Body of pancreas (tissue), 4 donors: ENCODE measurements at regions not wholly inside any gene's neighbourhood (a gene's known extent, or its start where the extent isn't known, plus 50 kb on each side); places are given as distances from the start of the nearest gene placed in this dataset.

Experiments
- ATAC-seq: fragments of 150-250 bp; one replicate; pipeline ENCODE4 v1.9.1; 2016
- DNase-seq, 4 donors: peaks; one replicate each; pipeline ENCODE4 v3.0.0-alpha.2; 2019
- H3K27ac ChIP-seq, 4 donors: fragments of 200-600 bp; sonication (generic); 1 replicate in 3 of 4; 2 replicates in 1 of 4; pipeline versions ENCODE4 v1.5.1 to v1.6.1; 2016 to 2019; ENCODE audit warnings: mild to moderate bottlenecking in 1 of 4, mixed read lengths in 1 of 4, moderate library complexity in 1 of 4
- H3K27me3 ChIP-seq, 2 donors: fragments of 200-600 bp; sonication (generic); one replicate each; pipeline ENCODE4 v1.6.0; 2016; ENCODE audit warnings: mild to moderate bottlenecking in 1 of 2
- H3K36me3 ChIP-seq, 2 donors: fragments of 200-600 bp; sonication (generic); replicated peaks in 1 of 2; 2 replicates each; pipeline ENCODE4 v1.5.1; 2016; ENCODE audit warnings: low read depth in 2 of 2; ENCODE audit not compliant: insufficient read depth in 1 of 2
- H3K4me1 ChIP-seq: fragments of 200-600 bp; sonication (generic); one replicate; pipeline ENCODE4 v1.6.0; 2016
- H3K4me3 ChIP-seq, 2 donors: fragments of 200-600 bp; sonication (generic); 1 replicate in 1 of 2; 2 replicates in 1 of 2; pipeline ENCODE4 v1.5.1; 2016 to 2019
- H3K9me3 ChIP-seq, 3 donors: fragments of 200-600 bp; sonication (generic); 1 replicate in 2 of 3; 2 replicates in 1 of 3; pipeline ENCODE4 v1.5.1; 2016
- CTCF ChIP-seq, 7 experiments: fragments of 450-650 bp in 4 of 7; fragments of 200-600 bp in 3 of 7; sonication (generic) in 3 of 7; IDR thresholded peaks; one replicate each; pipeline ENCODE4 v1.5.1; 2016 to 2019; ENCODE audit warnings: antibody characterized with exemption in 7 of 7
- POLR2A ChIP-seq, 3 donors: fragments of 450-650 bp; IDR thresholded peaks; one replicate each; pipeline ENCODE4 v1.6.1; 2016; ENCODE audit warnings: antibody characterized with exemption in 3 of 3, mild to moderate bottlenecking in 2 of 3
- WGBS, 2 donors: methylation state at CpG; one replicate each; pipeline ENCODE4 v1.1.5; 2017; 5-methylcytosine and 5-hydroxymethylcytosine counted together
- intact Hi-C: fragments of 100-400 bp; cut with DNase I; formaldehyde crosslinking; loops from one replicate; pipeline ENCODE4 v1.15.1; 2023

DNA sequence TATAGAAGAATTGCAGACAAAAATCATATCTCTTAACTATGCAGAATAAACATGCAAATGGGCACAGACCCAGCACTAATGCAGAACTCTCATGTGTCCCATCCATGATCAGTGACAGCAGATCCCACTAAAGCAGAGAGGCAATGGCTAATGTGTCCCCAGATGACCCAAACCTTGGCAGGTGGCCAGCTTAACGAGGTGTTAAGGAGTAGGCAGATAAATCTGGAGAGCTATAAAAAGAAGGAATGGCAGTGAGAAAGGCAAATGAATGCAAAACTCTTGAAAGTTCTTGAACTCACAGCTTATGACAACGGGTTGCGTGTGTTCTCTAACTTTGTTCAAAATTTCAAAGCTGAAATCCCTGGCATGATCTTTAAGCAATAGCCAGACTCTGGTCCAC, 265.4 kb downstream of the RASEF start:
- TF ChIP-seq POLR2A (IDR thresholded peaks at IDR 0.05) = no peak
- TF ChIP-seq CTCF (IDR thresholded peaks at IDR 0.05) = no peak
- Histone ChIP-seq H3K4me1 (no peaks in the 10 kb centered on the region), H3K4me3 (no peak overlapping the region), H3K36me3 (no peaks in the 10 kb centered on the region), H3K27ac (no peak overlapping the region), H3K9me3 (no peaks in the 10 kb centered on the region), H3K27me3 (no peaks in the 10 kb centered on the region)
- intact Hi-C loops = no loop called here
- ATAC-seq = no peak
- peak; percentile 5 to 39 (median 25) for DNase-seq
- 29 to 35% methylated on average over 3 of the region's 3 CpGs for WGBS, 2 donors

GRCh38 chr9:82799286-82799685, 263.7 kb downstream of the RASEF start:
- Histone ChIP-seq H3K4me3 (no peak overlapping the region), H3K36me3 (no peaks in the 10 kb centered on the region), H3K27me3 (no peaks in the 10 kb centered on the region), H3K27ac (no peak overlapping the region), H3K9me3 (no peaks in the 10 kb centered on the region), H3K4me1 (no peaks in the 10 kb centered on the region)
- DNase-seq (no peak), ATAC-seq (no peak)
- WGBS, 2 donors = 58 to 65% methylated on average over 4 of the region's 4 CpGs
- TF ChIP-seq CTCF (IDR thresholded peaks at IDR 0.05) (no peak), POLR2A (IDR thresholded peaks at IDR 0.05) (no peak)
- intact Hi-C loops = no loop called here

DNA sequence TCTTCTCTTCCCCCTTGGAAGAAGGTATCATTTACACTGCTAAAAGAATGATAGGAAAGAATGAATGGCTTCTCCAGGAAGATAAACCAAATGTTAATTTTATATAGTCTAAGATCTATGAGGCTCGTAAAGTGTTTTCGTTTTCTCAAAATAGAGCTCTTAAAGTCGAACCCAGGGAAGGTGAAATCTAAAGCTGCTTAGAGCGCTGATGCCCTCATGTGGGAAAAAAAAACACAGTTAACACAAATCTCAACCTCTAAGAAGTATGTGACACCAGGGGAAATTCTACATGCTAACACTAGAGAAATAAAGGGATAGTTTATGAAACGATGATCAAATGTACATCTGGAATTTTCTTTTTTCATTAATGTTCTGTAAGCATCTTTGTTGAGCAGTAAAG, 257.9 kb downstream of the RASEF start:
- no peak for ATAC-seq
- WGBS, 2 donors = 51 to 55% methylated on average over 5 of the region's 5 CpGs
- Histone ChIP-seq H3K4me1 (no peaks in the 10 kb centered on the region), H3K27me3 (no peaks in the 10 kb centered on the region), H3K27ac (no peak overlapping the region), H3K36me3 (no peaks in the 10 kb centered on the region), H3K4me3 (no peak overlapping the region), H3K9me3 (no peaks in the 10 kb centered on the region)
- TF ChIP-seq CTCF (IDR thresholded peaks at IDR 0.05) (no peak), POLR2A (IDR thresholded peaks at IDR 0.05) (no peak)
- no peak for DNase-seq
- intact Hi-C loops = no loop called here

DNA sequence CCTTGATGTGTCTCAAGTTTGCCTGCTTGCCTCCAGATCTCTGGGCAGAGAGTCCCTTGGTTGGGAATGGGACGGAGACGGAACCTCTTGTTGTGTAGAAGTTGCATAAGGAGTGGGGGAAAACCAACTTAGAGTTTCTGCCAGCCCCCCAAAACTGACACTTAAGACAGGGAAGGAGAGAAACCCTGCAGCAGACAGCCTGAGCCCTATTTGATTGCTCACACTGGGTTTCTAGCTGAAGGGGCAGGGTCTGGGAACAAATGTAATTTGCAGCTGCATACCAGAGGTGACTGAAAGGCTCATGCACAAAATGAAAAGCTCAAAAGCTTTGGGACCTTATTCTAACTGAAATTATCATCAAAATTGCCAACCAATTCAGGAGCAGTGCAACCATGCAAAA, 254.5 kb downstream of the RASEF start:
- H3K27ac ChIP-seq = no peak overlapping the region
- no peaks in the 10 kb centered on the region for H3K9me3 ChIP-seq
- no peak for ATAC-seq
- no peak overlapping the region for H3K4me3 ChIP-seq
- no peak for DNase-seq
- intact Hi-C loops = no loop called here
- WGBS, 2 donors = 76 to 77% methylated on average over 2 of the region's 2 CpGs
- TF ChIP-seq CTCF (IDR thresholded peaks at IDR 0.05) = no peak
- TF ChIP-seq POLR2A (IDR thresholded peaks at IDR 0.05) = no peak
- H3K27me3 ChIP-seq = no peaks in the 10 kb centered on the region
- H3K36me3 ChIP-seq = no peaks in the 10 kb centered on the region
- no peaks in the 10 kb centered on the region for H3K4me1 ChIP-seq

- ATAC-seq (no peak), DNase-seq (no peak)
- intact Hi-C loops = no loop called here
- no peak for TF ChIP-seq CTCF (IDR thresholded peaks at IDR 0.05)
- no peak for TF ChIP-seq POLR2A (IDR thresholded peaks at IDR 0.05)
- Histone ChIP-seq H3K27me3 (no peaks in the 10 kb centered on the region), H3K36me3 (no peaks in the 10 kb centered on the region), H3K4me1 (no peaks in the 10 kb centered on the region), H3K4me3 (no peak overlapping the region), H3K27ac (no peak overlapping the region), H3K9me3 (no peaks in the 10 kb centered on the region)
- WGBS, 2 donors = 78 to 79% methylated on average over 1 of the region's 1 CpG
Measured at GRCh38 chr9:82810915-82811314, 252.0 kb downstream of the RASEF start.
